ENCODE measurements at regions not wholly inside any gene's neighbourhood (a gene's known extent, or its start where the extent isn't known, plus 50 kb on each side); places are given as distances from the start of the nearest gene placed in this dataset.

GRCh38 chr1:168488138-168488537 lies 55.7 kb downstream of the XCL2 start:
- TF ChIP-seq MAZ (IDR thresholded peaks at IDR 0.05; ENCODE audit: borderline replicate concordance, low read depth, low read length), result no peak
- TF ChIP-seq SMC3 (IDR thresholded peaks at IDR 0.05; ENCODE audit: low read depth, low read length), result no peak
- no peak for TF ChIP-seq BHLHE40 (IDR thresholded peaks at IDR 0.05; ENCODE audit: low read depth, low read length)
- TF ChIP-seq CTCF (conservative IDR thresholded peaks at IDR 0.05; ENCODE audit: low read depth, low read length), result no peak
- TF ChIP-seq RCOR1 (IDR thresholded peaks at IDR 0.05; ENCODE audit: insufficient replicate concordance, low read length), result no peak
- TF ChIP-seq CEBPB (IDR thresholded peaks at IDR 0.05; ENCODE audit: low read depth, low read length), result no peak
- TF ChIP-seq, protein P1, sequence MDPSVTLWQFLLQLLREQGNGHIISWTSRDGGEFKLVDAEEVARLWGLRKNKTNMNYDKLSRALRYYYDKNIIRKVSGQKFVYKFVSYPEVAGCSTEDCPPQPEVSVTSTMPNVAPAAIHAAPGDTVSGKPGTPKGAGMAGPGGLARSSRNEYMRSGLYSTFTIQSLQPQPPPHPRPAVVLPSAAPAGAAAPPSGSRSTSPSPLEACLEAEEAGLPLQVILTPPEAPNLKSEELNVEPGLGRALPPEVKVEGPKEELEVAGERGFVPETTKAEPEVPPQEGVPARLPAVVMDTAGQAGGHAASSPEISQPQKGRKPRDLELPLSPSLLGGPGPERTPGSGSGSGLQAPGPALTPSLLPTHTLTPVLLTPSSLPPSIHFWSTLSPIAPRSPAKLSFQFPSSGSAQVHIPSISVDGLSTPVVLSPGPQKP (IDR thresholded peaks at IDR 0.05; ENCODE audit: borderline replicate concordance, low read depth, low read length), result no peak
- TF ChIP-seq RFX5 (IDR thresholded peaks at IDR 0.05; ENCODE audit: low read depth, low read length), result no peak
- no peak for TF ChIP-seq MAFK (IDR thresholded peaks at IDR 0.05; ENCODE audit: low read depth, low read length)
- TF ChIP-seq MXI1 (IDR thresholded peaks at IDR 0.05; ENCODE audit: borderline replicate concordance, low read depth, low read length), result no peak
- no peak for TF ChIP-seq FOS (IDR thresholded peaks at IDR 0.05; ENCODE audit: low read depth, low read length)
- TF ChIP-seq POLR2A (IDR thresholded peaks at IDR 0.05; ENCODE audit: low read depth, low read length), result no peak
- TF ChIP-seq USF2 (IDR thresholded peaks at IDR 0.05; ENCODE audit: low read depth, low read length), result no peak
- no peak for TF ChIP-seq RAD21 (IDR thresholded peaks at IDR 0.05; ENCODE audit: low read length)
- no peak for TF ChIP-seq CHD1 (IDR thresholded peaks at IDR 0.05; ENCODE audit: low read depth, low read length)
- no peak for TF ChIP-seq NFE2L2 (IDR thresholded peaks at IDR 0.05; ENCODE audit: low read depth, low read length)
- H3K4me1 ChIP-seq (ENCODE audit: control insufficient read depth, insufficient read depth, low read length), result peaks cover 6% of the 10 kb centered on the region
- H2BK15ac ChIP-seq (ENCODE audit: low read depth, low read length), result no peak overlapping the region
- no peak overlapping the region for H4K8ac ChIP-seq (ENCODE audit: low read depth in 2 of 2, low read length in 2 of 2)
- H3K4me2 ChIP-seq (ENCODE audit: low read depth, low read length), result no peak overlapping the region
- H3K56ac ChIP-seq (ENCODE audit: extremely low read depth, insufficient read depth, low read length), result no peak overlapping the region
- H3K4me3 ChIP-seq (ENCODE audit: insufficient read depth, low read depth, low read length), result no peak overlapping the region
- no peak for ATAC-seq (ENCODE audit: low read depth)
- H3K14ac ChIP-seq (replicated peaks; ENCODE audit: low read depth, low read length), result no peak overlapping the region
- H2AK9ac ChIP-seq (replicated peaks; ENCODE audit: low read depth, low read length, poor library complexity), result no peak overlapping the region
- H4K91ac ChIP-seq (ENCODE audit: insufficient read depth, low read depth, low read length), result no peak overlapping the region
- no peak overlapping the region for H2AK5ac ChIP-seq (ENCODE audit: low read depth, low read length)
- H4K5ac ChIP-seq (ENCODE audit: low read depth, low read length), result no peak overlapping the region
- dilution Hi-C loops (cut with HindIII; ENCODE audit: low sequenced_read_pairs, unreplicated experiment) (no loop called here), in situ Hi-C loops (cut with MboI; ENCODE audit: low sequenced_read_pairs) (no loop called here), intact Hi-C loops (cut with micrococcal nuclease) (no loop called here)
- peaks cover 2% of the 10 kb centered on the region; the same call in 1 of the 2 replicates for H3K9me1 ChIP-seq (ENCODE audit: insufficient read depth, low read length)
- H2BK20ac ChIP-seq (ENCODE audit: low read depth, low read length), result no peak overlapping the region
- CTCF ChIA-PET, result interaction anchor here (1.0 to 1.2 kb wide), 2 partner anchors 10 to 12 kb away, joined by 3 to 10 read pairs; no protein-coding TSS in a partner anchor
- no peaks in the 10 kb centered on the region for H3K9me3 ChIP-seq (ENCODE audit: control insufficient read depth, insufficient read depth, low read length)
- POLR2A ChIA-PET (ENCODE audit: unreplicated experiment), result no interaction called here
- H2BK120ac ChIP-seq (ENCODE audit: low read depth, low read length), result no peak overlapping the region
- H3K27me3 ChIP-seq (ENCODE audit: control insufficient read depth, insufficient read depth, low read length), result no peaks in the 10 kb centered on the region
- no peak overlapping the region for H3K4ac ChIP-seq (ENCODE audit: low read depth, low read length)
- no peaks in the 10 kb centered on the region for H3K79me1 ChIP-seq (ENCODE audit: low read depth in 1 of 2, low read length in 2 of 2)
- BruUV-seq (replicated peaks), result no TSS peak
- H3K23ac ChIP-seq (ENCODE audit: low read depth, low read length), result no peak overlapping the region
- no peak overlapping the region for H2AFZ ChIP-seq (replicated peaks; ENCODE audit: low read length, poor library complexity)
- no CpG with 5 or more reads among the region's 1 CpG for WGBS, 2 experiments (ENCODE audit: extremely low coverage in 2 of 2, insufficient read length in 1 of 2)
- DNase-seq, result peak; percentile 25
- H3K36me3 ChIP-seq (ENCODE audit: control insufficient read depth, insufficient read depth, low read length), result no peaks in the 10 kb centered on the region
- H3K27ac ChIP-seq (ENCODE audit: insufficient read depth, low read length), result no peak overlapping the region
- no peaks in the 10 kb centered on the region for H4K20me1 ChIP-seq (ENCODE audit: insufficient read depth, low read length)
- no peak overlapping the region for H2BK5ac ChIP-seq (ENCODE audit: low read depth, low read length, poor library complexity, severe bottlenecking)
- H3K9ac ChIP-seq (ENCODE audit: low read depth, low read length), result no peak overlapping the region
- no peak overlapping the region for H3K18ac ChIP-seq (ENCODE audit: low read depth, low read length)
